GM19328 (cell line): ENCODE measurements at regions not wholly inside any gene's neighbourhood (a gene's known extent, or its start where the extent isn't known, plus 50 kb on each side); places are given as distances from the start of the nearest gene placed in this dataset.

ENCODE experiments used
- ATAC-seq: cut with Tn5 transposase; IDR thresholded peaks from one replicate; pipeline ENCODE4 v1.9.1; 2021; ENCODE audit warnings: mild to moderate bottlenecking, moderate library complexity; ENCODE audit not compliant: unreplicated experiment

DNA sequence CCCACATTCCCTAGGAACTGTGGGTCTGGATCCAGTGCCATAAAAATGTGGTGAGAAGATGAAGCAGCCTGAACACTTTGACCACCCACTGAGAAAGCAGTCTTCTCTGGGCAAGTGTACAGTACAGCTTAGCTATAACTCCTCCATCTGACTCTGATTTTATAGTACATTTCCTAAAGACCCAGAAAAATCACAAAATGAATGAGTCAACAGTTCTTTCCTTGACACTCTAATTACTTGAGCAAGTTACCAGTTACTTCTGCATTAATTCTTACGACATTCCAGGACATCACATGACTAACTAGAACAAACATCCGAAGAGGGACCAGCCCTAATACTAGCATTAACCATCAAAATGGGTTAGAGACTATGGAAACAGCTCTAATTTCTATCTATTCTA lies 148.1 kb upstream of the PEX5L start:
- no peak for ATAC-seq

DNA sequence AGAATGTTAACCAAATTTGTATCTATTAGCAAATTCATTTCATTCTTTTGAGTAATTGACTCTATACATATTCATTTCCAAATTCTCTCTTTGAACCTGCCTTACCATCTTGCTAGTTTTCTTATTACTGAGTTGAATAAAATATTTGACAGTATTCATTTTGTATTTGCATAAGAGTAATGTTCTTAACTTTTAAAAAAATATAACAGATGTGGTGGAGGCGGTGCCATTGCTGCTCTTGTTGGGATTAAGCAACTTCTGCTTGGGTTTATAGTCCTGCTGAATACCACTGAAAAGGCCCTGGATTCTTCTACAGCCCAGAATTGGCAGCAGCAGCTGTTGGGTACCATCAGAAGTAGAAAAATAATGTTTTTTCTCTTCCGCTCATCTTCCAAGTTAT lies 148.9 kb upstream of the PEX5L start:
- no peak for ATAC-seq

DNA sequence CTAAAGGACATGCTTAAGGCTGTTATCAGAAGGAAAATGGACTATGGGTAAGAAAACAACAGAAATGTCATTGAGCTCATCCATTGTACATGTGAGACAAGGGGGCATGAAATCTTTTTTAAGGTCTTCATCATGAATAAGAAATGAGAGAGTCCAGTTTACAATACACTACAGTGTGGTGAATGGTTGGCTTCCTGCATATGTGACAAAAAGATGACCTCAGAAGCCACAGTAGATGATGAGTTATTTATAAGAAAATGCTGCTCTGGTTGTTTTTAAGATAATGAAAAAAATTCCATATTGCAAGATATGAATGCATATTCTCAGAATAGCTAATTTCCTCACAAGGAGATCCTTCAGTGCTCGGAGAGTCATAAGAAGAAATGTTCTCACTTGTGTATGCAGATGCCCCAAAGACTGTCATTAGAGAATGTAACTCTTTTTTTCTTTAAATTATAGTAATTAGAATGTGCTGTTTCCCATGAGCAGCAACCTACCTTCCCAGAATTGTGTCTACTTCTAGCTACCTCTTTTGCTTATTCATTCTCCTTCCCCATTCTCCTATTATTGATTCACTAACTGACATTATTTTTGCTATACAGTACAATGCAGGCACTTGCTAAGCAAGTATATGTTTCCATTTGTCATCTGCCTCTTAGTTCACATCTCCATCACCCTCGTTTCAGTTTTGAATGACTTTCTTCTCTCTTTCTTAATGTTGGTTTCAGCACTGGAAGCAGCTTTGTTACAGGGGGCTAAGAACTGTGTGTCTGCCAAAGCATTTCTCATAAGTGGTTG lies 152.0 kb upstream of the PEX5L start:
- ATAC-seq = no peak

DNA sequence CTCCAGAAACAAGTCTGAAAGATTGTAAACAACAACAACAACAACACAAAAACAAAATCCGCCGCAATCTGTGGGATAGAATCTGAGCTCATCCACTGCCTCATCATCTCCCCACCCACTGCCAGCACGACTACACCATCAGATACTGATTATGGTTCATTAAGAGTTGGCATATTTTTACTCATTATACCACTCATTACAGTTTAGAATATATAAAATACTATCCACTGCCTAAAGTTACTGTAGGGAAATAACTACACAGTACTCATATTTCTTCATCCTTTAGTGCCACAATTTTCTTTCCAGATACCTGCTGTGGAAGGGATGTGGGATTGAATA lies 152.5 kb upstream of the PEX5L start:
- no peak for ATAC-seq

DNA sequence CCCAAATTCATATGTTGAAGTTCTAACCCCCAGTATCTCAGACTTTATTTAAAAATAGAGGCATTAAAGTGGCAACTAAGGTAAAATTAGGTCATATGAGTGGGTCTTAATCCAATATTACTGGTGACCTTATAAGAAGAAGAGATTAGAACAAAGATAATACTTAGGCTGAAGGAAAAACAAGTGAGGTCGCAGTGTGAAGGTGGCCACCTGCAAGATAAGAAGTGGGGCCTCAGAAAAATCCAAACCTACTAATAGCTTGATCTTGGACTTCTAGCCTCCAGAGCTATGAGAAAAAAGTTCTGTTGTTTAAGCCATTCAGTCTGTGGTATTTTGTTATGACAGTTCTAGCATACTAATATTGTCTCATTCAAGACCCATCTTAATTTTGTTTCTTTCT lies 159.9 kb upstream of the PEX5L start:
- ATAC-seq = no peak

DNA sequence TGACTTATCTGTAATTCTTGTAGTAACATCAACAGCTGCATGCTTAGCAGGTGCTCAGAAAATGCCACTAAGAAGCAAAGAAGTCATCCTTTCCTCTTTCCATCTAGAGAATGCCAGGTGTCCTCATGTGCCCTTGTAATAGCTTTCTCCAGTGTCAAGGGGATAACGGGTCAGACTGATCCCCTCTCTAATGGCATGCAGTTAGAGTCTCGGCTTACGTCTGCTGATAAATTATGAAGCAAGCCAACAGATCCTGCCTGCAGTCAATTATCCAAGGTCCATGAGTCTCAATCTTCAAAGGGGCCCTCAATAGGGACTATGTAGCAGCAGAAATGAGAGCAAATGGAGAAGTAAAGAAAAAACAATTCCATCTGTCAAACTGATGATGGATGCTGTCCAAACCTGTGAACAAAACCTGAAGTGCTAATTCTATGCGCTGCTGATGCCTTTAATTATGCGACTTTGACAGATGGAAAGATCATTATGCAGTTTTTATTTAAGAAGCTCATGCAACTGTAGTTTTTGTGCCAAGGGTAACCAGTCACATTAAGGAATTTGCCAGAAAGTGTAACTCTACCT lies 162.8 kb upstream of the PEX5L start:
- ATAC-seq = no peak

DNA sequence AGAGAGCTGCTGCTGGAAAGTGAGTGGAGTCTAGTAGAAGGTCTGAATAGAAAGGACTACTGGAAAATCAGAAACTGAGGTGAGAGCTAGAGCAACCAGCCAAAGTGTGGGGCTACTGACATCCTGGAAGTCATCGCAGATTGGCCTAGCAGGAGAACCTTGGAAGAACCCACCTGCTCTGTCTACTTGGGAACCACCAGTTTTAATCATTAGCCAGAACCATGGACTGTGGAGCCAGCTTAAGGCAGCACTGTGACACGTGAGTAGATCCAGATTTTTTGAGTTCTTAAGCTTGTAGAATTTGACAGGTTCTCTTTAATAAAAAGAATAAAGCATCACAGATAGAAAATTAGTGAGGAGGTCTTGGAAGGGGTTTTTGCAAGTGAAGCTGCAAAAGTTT lies 179.1 kb upstream of the PEX5L start:
- no peak for ATAC-seq

DNA sequence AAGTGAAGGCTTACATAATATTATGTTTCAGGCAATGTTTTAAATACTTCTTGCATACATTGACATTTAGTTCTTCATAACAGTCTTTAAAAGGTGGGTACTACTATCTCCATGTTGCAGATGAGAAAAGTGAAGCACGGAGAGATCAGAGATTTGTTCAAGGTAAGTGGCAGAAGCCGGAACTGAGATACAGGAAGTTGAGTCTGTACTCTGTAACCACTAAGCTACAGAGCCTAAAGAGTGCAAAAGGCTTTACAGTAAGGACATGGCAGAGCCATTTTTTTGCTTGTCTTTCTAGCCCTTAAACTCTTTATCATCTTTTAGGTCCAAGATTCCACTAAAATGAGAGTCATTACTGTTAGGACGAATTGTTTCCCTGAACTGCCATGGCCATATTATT lies 186.5 kb upstream of the PEX5L start:
- no peak for ATAC-seq

DNA sequence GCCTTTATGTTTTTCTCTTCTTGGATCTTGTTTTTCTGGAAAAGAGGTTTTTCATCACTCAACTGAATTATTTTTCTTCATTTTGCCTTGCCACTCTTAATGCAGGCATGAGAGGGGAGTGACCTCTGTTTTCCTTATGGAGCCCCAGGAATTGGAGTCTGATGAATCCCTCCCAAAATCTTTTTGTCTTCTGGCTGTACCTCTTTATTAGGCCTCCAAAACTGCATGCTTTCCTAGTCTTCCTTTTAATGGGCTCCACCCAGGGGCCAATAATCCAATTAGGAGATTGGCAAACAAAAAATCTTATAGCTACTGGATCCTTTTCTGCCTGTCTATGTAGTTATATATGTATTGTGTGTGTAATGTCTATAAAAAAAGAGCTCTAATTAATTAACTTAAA lies 192.4 kb upstream of the PEX5L start:
- no peak for ATAC-seq

DNA sequence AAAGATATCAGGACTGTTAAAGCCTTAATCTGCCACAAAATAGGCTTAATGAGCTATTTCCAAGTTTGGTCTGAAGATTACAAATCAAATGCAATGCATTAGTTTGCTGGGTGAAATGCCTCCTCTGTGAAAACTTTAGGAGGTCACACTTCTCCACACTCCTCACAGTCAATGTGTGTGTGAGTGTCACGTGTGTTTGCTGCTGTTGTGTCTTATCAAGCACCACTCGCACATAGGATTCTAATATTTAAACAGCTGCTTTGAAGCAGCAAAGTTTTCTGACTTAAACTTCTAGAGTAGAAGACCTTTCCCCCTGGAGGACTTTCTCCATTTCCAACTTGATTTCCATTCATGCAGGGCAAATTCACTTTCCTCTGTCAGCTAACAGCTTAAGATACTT lies 203.2 kb upstream of the PEX5L start:
- no peak for ATAC-seq

DNA sequence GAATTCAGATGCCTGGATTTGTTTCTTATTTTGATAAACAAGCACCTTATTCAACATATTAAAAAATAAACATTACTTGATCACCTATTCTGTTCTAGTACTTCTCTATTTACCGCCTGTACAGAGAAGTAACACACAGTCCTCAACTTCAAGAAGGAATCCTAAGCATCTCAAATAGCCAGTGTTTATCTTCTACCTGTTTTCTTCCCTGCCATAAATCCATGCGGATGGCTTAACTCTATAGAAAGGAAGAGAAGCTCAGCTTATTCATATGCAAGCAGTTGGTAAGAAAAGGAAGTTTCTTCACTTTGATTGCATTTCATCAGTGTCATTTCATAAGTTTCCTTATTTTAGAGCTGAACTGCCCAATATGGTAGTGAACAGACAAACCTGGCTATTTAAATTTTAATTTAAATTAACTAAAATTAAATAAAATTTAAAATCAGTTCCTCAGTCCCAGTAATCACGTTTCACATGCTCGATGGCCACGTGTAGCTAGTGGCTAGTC lies 210.0 kb upstream of the PEX5L start:
- no peak for ATAC-seq

DNA sequence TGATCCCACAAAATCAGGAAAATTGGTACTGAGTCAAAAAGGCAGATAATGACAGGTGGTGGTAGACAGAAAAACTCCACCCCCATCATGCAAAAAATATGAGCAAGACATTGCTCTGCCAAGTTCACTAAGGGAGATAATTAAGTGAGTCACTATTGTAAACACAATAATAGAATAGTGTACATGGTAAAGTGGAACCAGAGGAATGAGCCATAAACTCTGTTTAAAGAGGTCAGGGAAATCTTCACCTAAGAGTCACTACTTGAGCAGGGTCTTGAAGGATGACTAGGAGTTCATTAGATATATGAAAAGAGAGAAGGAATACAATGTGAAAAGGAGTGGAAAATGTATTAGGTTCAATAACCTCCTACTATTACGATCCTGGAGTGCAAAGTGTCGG lies 213.4 kb upstream of the PEX5L start:
- no peak for ATAC-seq

DNA sequence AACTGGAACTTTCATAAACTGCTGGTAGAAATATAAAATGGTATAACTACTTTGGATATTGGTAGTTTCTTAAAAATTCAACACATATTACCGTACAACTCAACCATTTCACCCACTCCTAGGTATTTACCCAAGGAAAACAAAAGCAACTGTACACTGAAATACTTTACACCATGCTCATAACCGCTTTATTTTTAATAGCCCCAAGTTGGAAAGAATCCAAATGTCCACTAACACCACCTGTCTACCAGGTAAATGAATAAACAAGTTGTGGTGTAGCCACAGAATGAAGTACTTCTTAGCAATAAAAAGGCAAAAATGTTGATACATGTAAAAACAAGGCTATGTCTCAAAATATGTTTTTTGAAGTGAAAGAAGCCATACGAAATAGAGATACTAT lies 215.9 kb upstream of the PEX5L start:
- no peak for ATAC-seq

DNA sequence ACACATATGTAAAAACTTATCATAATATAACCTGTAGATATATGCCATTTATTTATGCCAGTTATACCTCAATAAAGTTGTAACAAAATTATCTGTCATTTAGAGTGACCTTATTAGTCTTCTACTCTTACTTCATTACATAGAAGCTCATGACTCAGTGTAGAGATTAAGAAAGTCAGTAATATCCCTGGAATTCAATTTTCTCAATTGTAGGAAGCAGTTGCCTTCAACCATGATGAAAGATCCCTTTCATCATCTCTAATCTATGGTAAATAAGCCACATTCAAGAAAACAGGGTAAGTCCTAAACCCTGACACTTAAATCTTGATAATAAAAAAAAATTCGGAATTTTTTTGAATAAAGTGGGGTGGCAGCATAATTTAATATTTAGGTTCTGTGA lies 216.5 kb upstream of the PEX5L start:
- no peak for ATAC-seq

DNA sequence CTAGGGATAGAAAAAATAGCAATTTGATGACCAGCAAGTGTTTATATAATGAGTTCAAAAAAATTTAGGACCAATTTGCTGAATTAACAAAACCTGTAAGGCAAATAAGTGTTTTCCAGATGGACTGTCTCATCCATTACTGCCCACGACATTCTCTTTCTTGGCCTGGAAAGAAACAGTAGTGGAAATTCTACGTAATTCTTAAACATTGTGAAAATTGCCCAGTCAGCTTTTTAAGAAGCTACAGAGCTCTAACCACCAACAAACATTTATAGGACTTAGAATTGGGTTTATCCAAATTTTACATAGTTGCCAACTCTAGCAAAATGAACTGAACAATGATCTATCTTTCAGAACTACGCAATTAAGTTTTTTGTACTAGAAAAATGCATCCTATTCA lies 227.7 kb upstream of the PEX5L start:
- ATAC-seq = no peak

DNA sequence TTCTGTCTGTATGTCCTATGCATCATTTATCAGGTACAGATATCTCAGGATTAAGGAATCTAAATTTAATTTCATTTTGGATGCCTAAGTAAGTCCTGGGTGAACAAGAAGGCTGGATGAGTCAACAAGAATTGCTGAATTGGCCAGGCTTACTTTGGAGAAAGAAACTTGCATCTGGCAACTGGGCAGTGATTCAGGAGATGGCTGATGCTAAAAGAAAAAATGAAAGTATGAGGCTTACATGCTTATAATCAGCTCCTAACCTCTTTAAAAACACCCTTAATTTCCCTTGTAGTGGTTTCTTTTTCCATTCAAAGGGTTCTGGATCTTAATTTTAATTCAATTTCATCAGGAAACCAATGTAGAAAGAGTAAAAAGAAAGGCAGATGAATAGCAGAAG lies 228.8 kb upstream of the PEX5L start:
- ATAC-seq = no peak

DNA sequence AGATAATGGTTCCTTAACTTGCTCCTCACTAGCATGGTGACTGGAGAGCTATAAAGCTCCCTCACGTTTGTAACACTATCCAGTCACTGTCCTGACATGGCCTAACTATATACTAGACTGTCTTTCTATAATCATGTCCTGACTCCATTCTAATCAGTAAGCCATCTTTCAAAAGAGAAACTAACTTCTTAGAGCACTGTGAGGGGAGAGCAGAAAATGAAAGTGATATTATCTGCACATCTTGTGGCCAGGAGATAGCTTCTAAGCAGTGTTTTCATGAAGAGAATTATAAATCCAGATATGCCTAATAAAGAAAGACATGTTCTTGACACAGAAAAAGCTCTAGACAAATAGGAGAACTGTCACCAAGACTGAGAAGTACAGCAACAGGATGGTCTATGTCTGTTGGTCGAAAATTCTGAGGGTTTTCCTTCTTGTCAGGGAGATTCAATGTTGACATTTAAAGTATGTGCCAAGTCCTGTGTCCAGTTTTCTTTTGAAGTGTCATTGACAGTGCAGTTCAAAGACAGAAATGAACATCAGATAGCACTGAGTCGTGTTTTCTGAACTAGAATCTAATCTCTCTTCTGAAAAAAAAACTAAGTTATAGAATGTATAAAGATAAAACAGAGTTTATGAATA lies 230.6 kb upstream of the PEX5L start:
- ATAC-seq = peak; percentile 99

DNA sequence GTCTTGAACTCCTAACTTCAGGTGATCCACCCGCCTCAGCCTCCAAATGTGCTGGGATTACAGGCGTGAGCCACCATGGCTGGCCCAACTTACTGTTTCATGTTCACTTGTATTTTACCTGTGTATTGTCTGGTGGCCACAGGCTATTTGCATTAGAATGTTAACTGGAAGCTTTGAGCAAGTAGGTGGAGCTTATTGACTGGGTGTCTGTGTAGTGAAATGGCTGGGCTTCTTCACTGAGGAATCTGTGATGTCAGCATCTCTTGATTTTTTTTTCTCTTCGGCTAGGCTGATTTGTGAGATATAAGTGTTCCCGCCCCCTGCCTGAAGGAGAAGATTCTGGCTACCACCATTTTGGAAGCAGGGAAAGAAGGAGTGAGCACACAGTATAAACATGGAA lies 237.8 kb upstream of the PEX5L start:
- no peak for ATAC-seq

DNA sequence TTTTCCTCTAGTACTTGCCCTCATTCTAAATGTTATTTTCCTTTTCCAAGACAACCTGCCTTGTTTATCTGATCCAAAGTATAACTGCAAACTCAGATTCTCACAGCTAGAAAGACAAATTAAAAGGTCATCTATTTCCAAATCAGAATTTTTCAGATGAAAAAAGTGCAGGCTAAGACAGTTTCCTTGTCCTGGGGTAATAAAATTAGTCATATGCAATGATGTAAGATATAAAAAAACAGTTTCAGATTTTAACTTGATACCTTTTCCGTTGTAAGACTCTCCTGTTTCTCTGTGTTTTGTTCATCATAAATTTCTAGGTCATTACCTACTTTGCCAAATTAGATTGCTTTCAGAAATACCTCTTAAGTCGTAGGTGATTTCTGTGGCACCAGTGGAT lies 238.4 kb upstream of the PEX5L start:
- no peak for ATAC-seq

DNA sequence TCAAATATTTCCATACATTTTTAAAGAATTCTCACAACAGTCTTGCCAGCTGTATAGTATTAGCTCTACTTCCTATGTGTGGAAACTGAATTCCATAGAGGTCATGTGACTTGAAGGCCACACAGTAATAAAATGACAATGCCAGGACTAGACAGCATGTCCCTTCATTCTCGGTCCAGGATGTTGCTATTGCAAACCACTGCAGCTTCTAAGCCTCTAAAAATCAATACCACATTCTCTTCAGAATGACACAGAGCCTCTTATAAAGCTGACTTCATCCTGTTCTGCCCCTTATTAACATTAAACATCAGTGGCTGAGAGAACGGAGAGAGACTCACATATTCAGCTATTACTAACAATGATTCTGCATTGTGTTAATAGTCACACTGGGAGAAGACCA lies 240.3 kb upstream of the PEX5L start:
- ATAC-seq = no peak

DNA sequence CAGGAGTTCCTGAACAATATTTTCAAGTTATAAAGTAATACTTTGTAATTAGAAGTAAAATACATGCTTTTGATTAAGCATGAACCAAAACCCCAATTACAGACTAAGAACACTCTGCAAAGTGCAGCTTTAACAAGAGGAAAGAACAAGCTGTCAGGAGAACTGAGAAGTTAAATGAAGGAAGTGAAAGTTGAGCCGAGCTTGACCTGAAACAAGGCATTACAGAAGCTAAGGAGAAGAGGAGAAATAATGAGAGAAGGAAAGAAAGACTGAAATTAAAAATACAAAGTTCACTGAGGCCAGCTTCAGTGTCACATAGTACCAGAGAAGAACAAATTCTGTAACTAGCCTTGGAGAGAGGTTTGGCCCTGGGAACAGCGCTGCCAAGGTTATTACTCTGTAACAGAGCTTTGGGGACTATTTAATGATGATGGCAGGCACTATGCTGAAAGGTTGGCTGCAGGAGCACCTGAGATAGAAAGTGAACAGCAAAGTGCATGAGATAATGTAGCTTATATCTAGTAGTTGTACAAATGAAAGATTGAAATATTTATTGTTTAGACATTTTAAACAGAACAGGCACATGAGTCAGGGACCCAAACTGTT lies 241.9 kb upstream of the PEX5L start:
- peak; percentile 97 for ATAC-seq

DNA sequence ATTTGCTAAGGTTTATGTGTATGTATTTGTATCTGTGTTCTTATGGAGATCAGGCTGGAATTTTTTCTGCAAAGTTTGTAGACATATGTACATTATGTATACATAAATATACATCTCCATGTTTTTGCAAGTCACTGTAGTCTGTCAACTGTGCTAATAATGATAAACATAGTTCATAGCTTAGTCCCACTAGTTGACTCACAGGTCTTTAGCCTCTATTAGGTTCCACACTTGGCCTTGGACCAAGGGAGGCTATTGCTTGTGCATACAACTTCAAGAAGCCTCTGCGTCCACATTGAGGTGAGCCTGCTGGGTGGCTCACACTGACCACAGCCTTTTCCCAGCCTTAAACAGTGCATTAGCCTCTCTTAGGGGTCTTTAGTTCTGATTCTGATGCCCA lies 243.8 kb upstream of the PEX5L start:
- ATAC-seq = no peak
